Ishikawa (cell line): ENCODE measurements at regions not wholly inside any gene's neighbourhood (a gene's known extent, or its start where the extent isn't known, plus 50 kb on each side); places are given as distances from the start of the nearest gene placed in this dataset.

Experiments used
- RAD21 ChIP-seq: IDR thresholded peaks from 2 replicates; pipeline ENCODE4 v1.6.1; 2012; ENCODE audit warnings: low read depth
- TAF1 ChIP-seq: IDR thresholded peaks from 2 replicates; pipeline ENCODE4 v1.6.1; 2012; ENCODE audit warnings: low read depth, mild to moderate bottlenecking
- TF ChIP-seq, protein P1 (sequence below): IDR thresholded peaks from 2 replicates; pipeline ENCODE4 v1.6.1; 2012

DNA sequence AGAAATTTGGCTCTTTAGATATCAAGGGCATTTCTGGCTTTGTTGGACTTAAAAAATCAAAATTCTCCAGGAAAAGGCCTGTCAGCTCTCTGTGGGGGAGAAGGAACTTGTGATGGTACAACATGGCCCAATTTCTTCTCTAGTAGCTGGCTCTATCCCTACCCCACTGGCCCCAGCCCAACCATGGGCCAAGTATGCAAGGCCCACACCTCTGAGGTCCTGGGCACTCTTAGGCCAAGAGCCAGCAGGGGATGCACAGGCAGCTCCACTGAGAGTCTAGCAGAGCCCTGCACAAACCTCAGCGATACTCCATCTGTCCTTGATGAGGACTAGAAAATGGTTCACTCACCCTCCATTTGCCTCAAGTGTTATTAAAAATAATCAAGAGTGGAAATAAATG is 261.2 kb downstream of the C7orf25 start:
- TF ChIP-seq RAD21 (no peak), TAF1 (no peak)
- TF ChIP-seq, protein P1, sequence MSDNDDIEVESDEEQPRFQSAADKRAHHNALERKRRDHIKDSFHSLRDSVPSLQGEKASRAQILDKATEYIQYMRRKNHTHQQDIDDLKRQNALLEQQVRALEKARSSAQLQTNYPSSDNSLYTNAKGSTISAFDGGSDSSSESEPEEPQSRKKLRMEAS = no peak
